Skin of body (tissue), 1 donor: ENCODE measurements at regions not wholly inside any gene's neighbourhood (a gene's known extent, or its start where the extent isn't known, plus 50 kb on each side); places are given as distances from the start of the nearest gene placed in this dataset.

Source experiments
- DNase-seq: peaks from one replicate; lab custom pipeline; 2025; lab: John Stamatoyannopoulos, UW

- no peak for DNase-seq
Observed at GRCh38 chr16:7101054-7101453, 231.6 kb upstream of the RBFOX1 start.

- DNase-seq = no peak
Observed at GRCh38 chr16:7097518-7097917, 235.1 kb upstream of the RBFOX1 start.

GRCh38 chr16:7093511-7093910, 239.1 kb upstream of the RBFOX1 start:
- DNase-seq = no peak

- no peak for DNase-seq
Observed at GRCh38 chr16:7090628-7091115, 242.0 kb upstream of the RBFOX1 start.

GRCh38 chr16:7089751-7090150, 242.9 kb upstream of the RBFOX1 start:
- DNase-seq = no peak

GRCh38 chr16:7088711-7089110, 243.9 kb upstream of the RBFOX1 start:
- DNase-seq = no peak

GRCh38 chr16:7086822-7087616, 245.6 kb upstream of the RBFOX1 start:
- no peak for DNase-seq

- DNase-seq = no peak
Observed at GRCh38 chr16:7085776-7086175, 246.9 kb upstream of the RBFOX1 start.

- no peak for DNase-seq
Observed at GRCh38 chr16:7083096-7083495, 249.5 kb upstream of the RBFOX1 start.

- DNase-seq = no peak
Observed at GRCh38 chr16:7077636-7078035, 255.0 kb upstream of the RBFOX1 start.

- no peak for DNase-seq
Observed at GRCh38 chr16:7074715-7075114, 257.9 kb upstream of the RBFOX1 start.

GRCh38 chr16:7057458-7057857, 275.2 kb upstream of the RBFOX1 start:
- no peak for DNase-seq

GRCh38 chr16:7055443-7055842, 277.2 kb upstream of the RBFOX1 start:
- no peak for DNase-seq

- DNase-seq = no peak
Observed at GRCh38 chr16:7051591-7052349, 280.9 kb upstream of the RBFOX1 start.

- no peak for DNase-seq
Observed at GRCh38 chr16:7044331-7044730, 288.3 kb upstream of the RBFOX1 start.

- no peak for DNase-seq
Observed at GRCh38 chr16:7038475-7038874, 294.2 kb upstream of the RBFOX1 start.

- no peak for DNase-seq
Observed at GRCh38 chr16:7037495-7037894, 295.1 kb upstream of the RBFOX1 start.

GRCh38 chr16:7031031-7031430, 301.6 kb upstream of the RBFOX1 start:
- DNase-seq = no peak

GRCh38 chr16:7027401-7027800, 305.2 kb upstream of the RBFOX1 start:
- DNase-seq = no peak

GRCh38 chr16:7026639-7027038, 306.0 kb upstream of the RBFOX1 start:
- no peak for DNase-seq

- no peak for DNase-seq
Observed at GRCh38 chr16:7025616-7026190, 306.9 kb upstream of the RBFOX1 start.

GRCh38 chr16:7021653-7022275, 310.9 kb upstream of the RBFOX1 start:
- no peak for DNase-seq
